ENCODE measurements at regions not wholly inside any gene's neighbourhood (a gene's known extent, or its start where the extent isn't known, plus 50 kb on each side); places are given as distances from the start of the nearest gene placed in this dataset.

DNA sequence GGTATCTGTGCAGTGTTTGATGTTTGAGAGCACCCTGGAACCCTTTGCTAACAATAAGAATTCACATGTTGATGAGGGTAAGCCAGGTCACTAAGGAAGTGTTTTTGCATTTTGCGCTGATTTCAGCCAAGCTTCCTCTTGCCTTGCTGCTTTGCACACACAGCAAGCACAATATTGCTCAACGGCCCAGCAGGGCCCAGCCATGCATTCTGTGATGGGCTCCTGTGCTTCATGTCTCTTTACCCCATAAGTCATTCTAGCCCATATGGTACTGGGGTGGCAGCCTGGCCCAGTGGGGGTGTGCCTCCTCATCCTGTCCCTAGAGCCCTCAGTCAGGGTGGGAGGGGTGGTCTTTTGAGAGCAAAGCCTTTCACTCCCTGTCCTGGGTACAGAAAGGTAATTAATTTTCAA, 481.3 kb downstream of the GADD45G start:
- no peak for DNase-seq (ENCODE audit: low read depth in 2 of 2)
- TF ChIP-seq, protein P1, sequence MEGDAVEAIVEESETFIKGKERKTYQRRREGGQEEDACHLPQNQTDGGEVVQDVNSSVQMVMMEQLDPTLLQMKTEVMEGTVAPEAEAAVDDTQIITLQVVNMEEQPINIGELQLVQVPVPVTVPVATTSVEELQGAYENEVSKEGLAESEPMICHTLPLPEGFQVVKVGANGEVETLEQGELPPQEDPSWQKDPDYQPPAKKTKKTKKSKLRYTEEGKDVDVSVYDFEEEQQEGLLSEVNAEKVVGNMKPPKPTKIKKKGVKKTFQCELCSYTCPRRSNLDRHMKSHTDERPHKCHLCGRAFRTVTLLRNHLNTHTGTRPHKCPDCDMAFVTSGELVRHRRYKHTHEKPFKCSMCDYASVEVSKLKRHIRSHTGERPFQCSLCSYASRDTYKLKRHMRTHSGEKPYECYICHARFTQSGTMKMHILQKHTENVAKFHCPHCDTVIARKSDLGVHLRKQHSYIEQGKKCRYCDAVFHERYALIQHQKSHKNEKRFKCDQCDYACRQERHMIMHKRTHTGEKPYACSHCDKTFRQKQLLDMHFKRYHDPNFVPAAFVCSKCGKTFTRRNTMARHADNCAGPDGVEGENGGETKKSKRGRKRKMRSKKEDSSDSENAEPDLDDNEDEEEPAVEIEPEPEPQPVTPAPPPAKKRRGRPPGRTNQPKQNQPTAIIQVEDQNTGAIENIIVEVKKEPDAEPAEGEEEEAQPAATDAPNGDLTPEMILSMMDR (IDR thresholded peaks at IDR 0.05; ENCODE audit: low read depth, low read length), result no peak
- H3K4me3 ChIP-seq (replicated peaks in 1 of 2; ENCODE audit: low read depth in 2 of 2, low read length in 2 of 2), result no peak overlapping the region

DNA sequence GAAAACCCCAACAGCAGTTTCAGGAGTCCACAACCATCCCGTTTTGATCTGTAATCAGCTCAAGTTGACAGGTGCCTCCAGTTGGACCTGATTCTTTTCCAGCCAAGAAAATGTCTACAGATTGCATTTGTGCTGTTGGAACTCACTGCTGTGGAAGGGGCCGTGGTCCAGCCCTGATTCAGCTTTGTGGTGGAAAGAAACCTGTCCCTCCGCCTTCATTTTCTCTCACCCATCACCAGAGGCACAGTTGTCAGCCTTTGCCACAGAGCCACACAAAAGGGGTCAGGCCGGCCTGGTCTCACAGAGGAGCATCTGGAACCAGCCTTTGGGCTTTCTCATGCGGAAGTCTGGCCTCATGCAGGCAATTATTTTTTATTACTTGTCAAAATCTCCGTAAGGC, 483.6 kb downstream of the GADD45G start:
- H3K4me3 ChIP-seq (replicated peaks in 1 of 2; ENCODE audit: low read depth in 2 of 2, low read length in 2 of 2), result no peak overlapping the region
- no peak for DNase-seq (ENCODE audit: low read depth in 2 of 2)
- TF ChIP-seq, protein P1 (IDR thresholded peaks at IDR 0.05; ENCODE audit: low read depth, low read length), result no peak

DNA sequence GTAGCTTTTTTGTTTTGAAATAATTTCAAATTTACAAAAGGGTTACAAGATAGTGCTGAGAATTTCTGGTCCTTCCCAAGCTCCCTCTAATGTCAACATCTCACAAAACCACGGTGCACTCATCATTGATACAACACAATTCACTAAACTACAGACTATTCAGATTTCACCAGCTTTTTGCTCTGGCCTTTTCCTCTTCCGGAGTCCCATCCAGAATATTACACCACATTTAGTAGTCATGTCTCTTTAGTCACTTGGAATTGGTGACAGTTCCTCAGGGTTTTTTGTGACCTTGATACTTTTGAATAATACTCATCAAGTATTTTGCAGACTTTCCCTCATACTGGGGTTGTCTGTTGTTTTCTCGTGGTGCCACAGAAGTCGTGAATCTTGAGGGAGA, 484.0 kb downstream of the GADD45G start:
- no peak overlapping the region for H3K4me3 ChIP-seq (replicated peaks in 1 of 2; ENCODE audit: low read depth in 2 of 2, low read length in 2 of 2)
- no peak for DNase-seq (ENCODE audit: low read depth in 2 of 2)
- TF ChIP-seq, protein P1 (IDR thresholded peaks at IDR 0.05; ENCODE audit: low read depth, low read length), result no peak

DNA sequence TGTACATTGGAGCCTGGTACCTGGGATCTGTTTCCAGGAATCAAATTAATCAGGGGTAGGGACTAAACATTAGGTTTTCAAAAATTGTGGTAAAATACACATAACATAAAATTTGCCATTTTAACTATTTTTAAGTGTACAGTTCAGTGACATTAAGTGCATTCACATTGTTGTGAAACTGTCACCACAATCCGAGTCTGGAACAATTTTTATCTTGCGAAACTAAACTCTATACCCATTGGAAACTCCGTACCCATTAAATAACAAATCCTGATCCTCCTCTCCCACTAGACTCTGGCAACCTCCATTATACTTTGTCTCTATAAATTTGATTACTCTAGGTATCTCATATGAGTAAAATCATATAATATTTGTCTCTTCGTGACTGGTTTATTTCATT, 486.2 kb downstream of the GADD45G start:
- TF ChIP-seq, protein P1 (IDR thresholded peaks at IDR 0.05; ENCODE audit: low read depth, low read length), result no peak
- DNase-seq (ENCODE audit: low read depth in 2 of 2), result no peak
- H3K4me3 ChIP-seq (replicated peaks in 1 of 2; ENCODE audit: low read depth in 2 of 2, low read length in 2 of 2), result no peak overlapping the region

DNA sequence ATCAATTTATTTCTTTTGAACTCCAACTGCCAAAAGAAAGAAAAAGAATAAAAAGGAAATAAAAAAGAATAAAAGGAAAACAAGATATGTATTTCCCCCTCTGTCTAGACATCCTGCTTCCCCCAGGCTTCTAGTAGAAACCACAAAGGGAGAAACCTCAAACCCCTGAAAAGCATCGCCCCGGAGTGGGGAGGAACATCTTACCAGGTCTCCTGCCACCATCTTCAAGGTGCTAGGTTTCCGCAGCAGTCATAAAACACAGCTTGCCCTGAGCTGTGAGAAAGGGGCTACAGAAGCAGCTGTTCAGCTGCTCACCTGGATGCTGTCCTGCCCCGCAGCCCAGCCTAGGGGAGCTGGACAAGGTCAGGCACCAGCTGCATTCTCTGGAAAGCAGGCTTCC, 487.7 kb downstream of the GADD45G start:
- DNase-seq (ENCODE audit: low read depth in 2 of 2), result no peak
- H3K4me3 ChIP-seq (replicated peaks in 1 of 2; ENCODE audit: low read depth in 2 of 2, low read length in 2 of 2), result no peak overlapping the region
- TF ChIP-seq, protein P1 (IDR thresholded peaks at IDR 0.05; ENCODE audit: low read depth, low read length), result no peak

DNA sequence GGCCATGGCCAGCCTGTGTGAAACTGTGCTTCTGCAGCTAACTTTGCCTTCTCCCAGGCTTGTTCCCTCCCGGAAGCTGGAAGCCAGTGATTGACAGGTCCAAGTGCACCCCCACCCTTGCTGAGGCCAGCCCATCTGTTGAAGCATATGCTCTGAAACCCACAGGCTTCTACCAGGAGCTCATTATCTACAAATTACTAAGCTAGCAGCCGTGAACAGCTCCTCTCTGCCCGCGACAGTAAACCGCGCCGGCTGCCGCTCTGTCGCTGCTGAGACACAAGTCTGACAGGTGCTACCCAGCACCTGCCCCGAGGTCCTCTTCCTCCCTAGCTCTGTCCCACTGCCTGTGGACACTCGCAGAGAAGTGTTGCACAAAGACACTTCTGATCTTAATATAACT, 490.9 kb downstream of the GADD45G start:
- no peak for DNase-seq (ENCODE audit: low read depth in 2 of 2)
- no peak overlapping the region for H3K4me3 ChIP-seq (replicated peaks in 1 of 2; ENCODE audit: low read depth in 2 of 2, low read length in 2 of 2)
- TF ChIP-seq, protein P1 (IDR thresholded peaks at IDR 0.05; ENCODE audit: low read depth, low read length), result no peak

DNA sequence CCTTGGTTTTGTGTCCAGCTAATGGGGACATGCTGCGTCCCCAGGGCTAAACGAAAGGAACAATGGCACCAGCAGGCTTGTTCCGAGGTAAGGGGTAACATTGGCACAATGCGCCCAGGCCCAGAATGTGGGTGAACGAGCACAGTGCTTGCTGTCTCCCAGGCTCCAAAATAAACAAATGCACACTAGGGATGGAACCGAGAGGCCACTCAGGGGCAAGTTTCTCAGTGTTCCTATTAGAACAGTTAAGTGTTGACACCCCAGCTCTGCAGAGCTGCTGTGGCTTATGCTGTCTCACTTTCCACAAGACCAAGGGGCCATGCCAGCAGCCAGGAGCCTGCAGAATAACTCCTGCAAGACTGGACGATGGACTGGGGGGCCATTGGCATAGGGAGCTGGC, 492.4 kb downstream of the GADD45G start:
- no peak for DNase-seq (ENCODE audit: low read depth in 2 of 2)
- H3K4me3 ChIP-seq (replicated peaks in 1 of 2; ENCODE audit: low read depth in 2 of 2, low read length in 2 of 2), result no peak overlapping the region
- TF ChIP-seq, protein P1 (IDR thresholded peaks at IDR 0.05; ENCODE audit: low read depth, low read length), result no peak
